Smooth muscle cell (in vitro differentiated cells): ENCODE measurements at regions not wholly inside any gene's neighbourhood (a gene's known extent, or its start where the extent isn't known, plus 50 kb on each side); places are given as distances from the start of the nearest gene placed in this dataset.

Source experiments
- DNase-seq: peaks from one replicate; lab custom pipeline; 2025; ENCODE audit not compliant: unreplicated experiment; lab: John Stamatoyannopoulos, UW
- H2AFZ ChIP-seq: fragments of 200-600 bp; sonication (generic); 2 replicates; pipeline ENCODE4 v1.6.0; 2016; ENCODE audit warnings: antibody characterized with exemption, low read depth, mild to moderate bottlenecking
- H3F3A ChIP-seq: fragments of 200-600 bp; sonication (generic); 2 replicates; pipeline ENCODE4 v1.6.0; 2017; ENCODE audit warnings: antibody characterized with exemption, low read depth
- H3K27ac ChIP-seq: fragments of 200-600 bp; sonication (generic); 2 replicates; pipeline ENCODE4 v1.5.1; 2016; ENCODE audit warnings: low read depth, mild to moderate bottlenecking
- H3K27me3 ChIP-seq: fragments of 200-600 bp; sonication (generic); 2 replicates; pipeline ENCODE4 v1.6.1; 2016; ENCODE audit warnings: low read depth, mild to moderate bottlenecking
- H3K36me3 ChIP-seq: fragments of 200-600 bp; sonication (generic); 2 replicates; pipeline ENCODE4 v1.5.1; 2016; ENCODE audit warnings: low read depth
- H3K4me1 ChIP-seq: fragments of 200-600 bp; sonication (generic); 2 replicates; pipeline ENCODE4 v1.5.1; 2016; ENCODE audit warnings: low read depth
- H3K4me2 ChIP-seq: fragments of 200-600 bp; sonication (generic); 2 replicates; pipeline ENCODE4 v1.6.0; 2016; ENCODE audit warnings: mild to moderate bottlenecking
- H3K4me3 ChIP-seq: fragments of 200-600 bp; sonication (generic); 2 replicates; pipeline ENCODE4 v1.5.1; 2016; ENCODE audit warnings: mild to moderate bottlenecking
- H3K79me2 ChIP-seq: fragments of 200-600 bp; sonication (generic); 2 replicates; pipeline ENCODE4 v1.6.0; 2016; ENCODE audit warnings: low read depth, mild to moderate bottlenecking
- H3K9ac ChIP-seq: fragments of 200-600 bp; sonication (generic); 2 replicates; pipeline ENCODE4 v1.6.0; 2016; ENCODE audit warnings: low read depth
- H3K9me3 ChIP-seq: fragments of 200-600 bp; sonication (generic); replicated peaks from 2 replicates; pipeline ENCODE4 v1.5.1; 2016; ENCODE audit warnings: low read depth
- H4K20me1 ChIP-seq: fragments of 200-600 bp; sonication (generic); 2 replicates; pipeline ENCODE4 v1.6.0; 2016; ENCODE audit warnings: low read depth
- CTCF ChIP-seq: fragments of 200-600 bp; sonication (generic); IDR thresholded peaks from 2 replicates; pipeline ENCODE4 v1.5.1; 2017; ENCODE audit warnings: borderline replicate concordance, mild to moderate bottlenecking, antibody characterized with exemption; ENCODE audit not compliant: insufficient read depth, poor library complexity, severe bottlenecking
- WGBS: methylation state at CpG from one replicate; pipeline ENCODE4 v1.1.7; 2016; ENCODE audit warnings: low lambda C conversion rate; 5-methylcytosine and 5-hydroxymethylcytosine counted together

- Histone ChIP-seq H3K79me2 (no peaks in the 10 kb centered on the region), H3K9ac (no peak overlapping the region), H4K20me1 (no peaks in the 10 kb centered on the region), H3K36me3 (no peaks in the 10 kb centered on the region), H3K4me1 (no peaks in the 10 kb centered on the region), H2AFZ (no peak overlapping the region), H3K4me3 (no peak overlapping the region), H3F3A (no peaks in the 10 kb centered on the region), H3K4me2 (no peak overlapping the region), H3K9me3 (no peaks in the 10 kb centered on the region), H3K27ac (no peak overlapping the region), H3K27me3 (no peaks in the 10 kb centered on the region)
- no peak for TF ChIP-seq CTCF
- WGBS: 87% methylated on average over 4 of the region's 4 CpGs
- DNase-seq: no peak
These were observed 1084.2 kb upstream of the COX7C start for GRCh38 chr5:85533341-85534047.

DNA sequence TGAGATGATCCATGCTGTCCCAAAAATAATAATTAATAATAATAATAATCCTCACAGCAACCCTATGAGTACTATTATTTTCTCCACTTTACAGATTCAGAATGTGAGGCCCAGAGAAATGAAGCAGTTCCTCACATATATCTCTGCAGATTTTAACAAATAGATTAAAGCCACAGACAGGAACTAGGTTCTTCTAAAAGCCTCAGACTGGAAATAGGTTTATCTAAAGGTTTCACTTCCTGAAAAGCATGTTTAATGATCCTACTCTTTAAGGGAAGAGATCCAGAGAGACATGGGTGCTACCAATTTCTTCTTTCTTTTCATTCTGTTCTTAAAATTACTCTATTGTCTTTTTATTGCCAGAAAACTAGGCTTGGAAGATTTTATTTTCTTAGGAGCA lies 1079.4 kb upstream of the COX7C start:
- Histone ChIP-seq H3K4me3 (no peak overlapping the region), H3F3A (no peaks in the 10 kb centered on the region), H4K20me1 (no peaks in the 10 kb centered on the region), H3K9me3 (no peaks in the 10 kb centered on the region), H3K36me3 (no peaks in the 10 kb centered on the region), H2AFZ (no peak overlapping the region), H3K27me3 (no peaks in the 10 kb centered on the region), H3K27ac (no peak overlapping the region), H3K79me2 (no peaks in the 10 kb centered on the region), H3K4me1 (no peaks in the 10 kb centered on the region), H3K9ac (no peak overlapping the region), H3K4me2 (no peak overlapping the region)
- TF ChIP-seq CTCF: no peak
- no peak for DNase-seq

DNA sequence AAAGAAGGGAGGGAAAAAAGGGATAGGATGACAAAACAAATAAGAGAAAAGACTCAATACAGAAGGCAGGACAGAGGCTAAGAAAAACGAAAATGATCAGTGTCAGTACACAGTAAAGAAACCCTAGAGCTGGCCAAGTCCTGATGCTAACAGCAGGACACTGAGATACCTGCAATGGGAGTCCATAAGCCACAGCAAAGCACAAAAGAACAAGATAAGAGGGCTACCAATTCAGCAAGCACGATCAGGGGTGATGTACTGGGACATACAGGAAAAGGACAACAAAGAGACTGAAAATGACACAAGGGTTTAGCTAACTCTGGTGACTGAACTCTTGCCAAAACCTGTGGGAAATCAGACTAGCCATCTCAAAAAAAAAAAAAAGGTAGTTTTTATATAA lies 1072.6 kb upstream of the COX7C start:
- H3K9ac ChIP-seq: no peak overlapping the region
- TF ChIP-seq CTCF: no peak
- H4K20me1 ChIP-seq: no peaks in the 10 kb centered on the region
- no peak overlapping the region for H3K27ac ChIP-seq
- 63% methylated on average over 2 of the region's 2 CpGs for WGBS
- no peak overlapping the region for H2AFZ ChIP-seq
- no peaks in the 10 kb centered on the region for H3K27me3 ChIP-seq
- H3K36me3 ChIP-seq: no peaks in the 10 kb centered on the region
- no peak overlapping the region for H3K4me3 ChIP-seq
- no peak for DNase-seq
- H3K4me2 ChIP-seq: no peak overlapping the region
- H3F3A ChIP-seq: no peaks in the 10 kb centered on the region
- H3K9me3 ChIP-seq: no peaks in the 10 kb centered on the region
- no peaks in the 10 kb centered on the region for H3K4me1 ChIP-seq
- no peaks in the 10 kb centered on the region for H3K79me2 ChIP-seq

DNA sequence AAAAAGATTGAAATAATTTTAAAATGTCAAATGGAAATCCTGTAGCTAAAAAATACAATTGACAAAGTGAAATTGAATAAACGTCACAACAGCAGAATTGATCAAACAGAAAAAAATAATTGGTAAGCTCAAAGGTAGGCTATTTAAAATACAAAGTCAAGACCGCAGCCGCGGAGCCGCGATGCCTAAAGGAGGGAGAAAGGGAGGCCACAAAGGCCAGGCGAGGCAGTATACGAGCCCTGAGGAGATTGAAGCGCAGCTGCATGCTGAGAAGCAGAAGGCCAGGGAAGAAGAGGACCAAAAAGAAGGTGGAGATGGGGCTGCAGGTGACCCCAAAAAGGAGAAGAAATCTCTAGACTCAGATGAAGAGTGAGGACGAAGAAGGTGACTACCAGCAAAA lies 1068.5 kb upstream of the COX7C start:
- Histone ChIP-seq H4K20me1 (no peaks in the 10 kb centered on the region), H3K9ac (no peak overlapping the region), H3K4me1 (no peaks in the 10 kb centered on the region), H3K4me2 (no peak overlapping the region), H3K4me3 (no peak overlapping the region), H3K9me3 (no peaks in the 10 kb centered on the region), H3K79me2 (no peaks in the 10 kb centered on the region), H3K36me3 (no peaks in the 10 kb centered on the region), H3K27me3 (no peaks in the 10 kb centered on the region), H2AFZ (no peak overlapping the region), H3F3A (no peaks in the 10 kb centered on the region), H3K27ac (no peak overlapping the region)
- WGBS: 97% methylated on average over 10 of the region's 10 CpGs
- no peak for TF ChIP-seq CTCF
- no peak for DNase-seq
